ENCODE measurements at regions not wholly inside any gene's neighbourhood (a gene's known extent, or its start where the extent isn't known, plus 50 kb on each side); places are given as distances from the start of the nearest gene placed in this dataset.
"Not testable (repeated sequence)": the region's sequence is repeated elsewhere in the genome, so short reads cannot be mapped to it uniquely, and the experiment has no call there.

GRCh38 chr3:17872457-17872856 is 130.0 kb upstream of the TBC1D5 start:
- DNase-seq: no peak

DNA sequence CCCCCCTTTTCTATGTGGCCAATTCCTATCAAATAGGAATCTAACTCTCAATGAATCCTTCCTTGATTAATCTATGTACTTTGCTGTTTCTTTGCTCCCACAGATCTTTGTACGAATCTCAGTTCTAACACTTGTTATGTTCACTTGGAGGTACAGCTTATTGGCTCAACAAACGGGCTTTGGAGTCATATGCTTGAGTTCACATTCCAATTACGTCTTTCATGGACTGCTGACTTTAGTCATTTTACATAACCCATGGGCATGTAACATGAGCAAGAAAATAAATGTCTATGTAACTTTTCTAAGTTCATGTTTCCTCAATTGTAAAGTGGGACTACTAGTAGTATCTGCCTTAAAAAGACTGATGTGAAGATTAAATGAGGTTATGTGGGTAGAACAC is 123.2 kb upstream of the TBC1D5 start:
- DNase-seq: no peak

- DNase-seq: no peak
These were observed 119.0 kb upstream of the TBC1D5 start for GRCh38 chr3:17861476-17861875.

DNA sequence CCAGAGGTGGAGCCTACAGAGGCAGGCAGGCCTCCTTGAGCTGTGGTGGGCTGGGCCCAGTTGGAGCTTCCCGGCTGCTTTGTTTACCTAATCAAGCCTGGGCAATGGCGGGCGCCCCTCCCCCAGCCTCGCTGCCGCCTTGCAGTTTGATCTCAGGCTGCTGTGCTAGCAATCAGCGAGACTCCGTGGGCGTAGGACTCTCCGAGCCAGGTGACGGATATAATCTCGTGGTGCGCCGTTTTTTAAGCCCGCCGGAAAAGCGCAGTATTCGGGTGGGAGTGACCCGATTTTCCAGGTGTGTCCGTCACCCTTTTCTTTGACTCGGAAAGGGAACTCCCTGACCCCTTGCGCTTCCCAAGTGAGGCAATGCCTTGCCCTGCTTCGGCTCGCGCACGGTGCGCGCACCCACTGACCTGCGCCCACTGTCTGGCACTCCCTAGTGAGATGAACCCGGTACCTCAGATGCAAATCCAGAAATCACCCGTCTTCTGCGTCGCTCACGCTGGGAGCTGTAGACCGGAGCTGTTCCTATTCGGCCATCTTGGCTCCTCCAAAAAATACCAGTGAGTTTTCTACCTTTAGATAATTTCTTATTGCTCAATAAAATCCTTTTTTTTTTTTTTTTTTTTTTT is 118.5 kb upstream of the TBC1D5 start:
- not testable (repeated sequence) for DNase-seq

DNA sequence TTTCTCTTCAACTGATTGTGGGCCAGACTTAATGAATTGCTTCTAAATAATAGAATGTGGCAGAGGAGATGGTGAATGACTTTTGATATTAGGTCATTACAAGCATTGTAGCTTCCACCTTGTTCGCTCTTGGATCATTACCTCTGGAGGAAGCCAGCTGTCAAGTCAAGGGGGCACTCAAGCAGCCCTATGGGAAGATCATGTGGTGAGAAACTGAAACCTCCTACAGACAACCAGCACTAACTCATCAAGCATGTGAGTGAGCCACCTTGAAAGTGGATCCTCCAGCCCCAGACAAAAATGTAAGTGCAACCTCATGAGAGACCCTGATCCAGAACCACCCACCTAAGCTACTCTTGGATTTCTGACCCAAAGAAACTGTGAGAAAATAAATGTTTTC is 109.8 kb upstream of the TBC1D5 start:
- DNase-seq: no peak

DNA sequence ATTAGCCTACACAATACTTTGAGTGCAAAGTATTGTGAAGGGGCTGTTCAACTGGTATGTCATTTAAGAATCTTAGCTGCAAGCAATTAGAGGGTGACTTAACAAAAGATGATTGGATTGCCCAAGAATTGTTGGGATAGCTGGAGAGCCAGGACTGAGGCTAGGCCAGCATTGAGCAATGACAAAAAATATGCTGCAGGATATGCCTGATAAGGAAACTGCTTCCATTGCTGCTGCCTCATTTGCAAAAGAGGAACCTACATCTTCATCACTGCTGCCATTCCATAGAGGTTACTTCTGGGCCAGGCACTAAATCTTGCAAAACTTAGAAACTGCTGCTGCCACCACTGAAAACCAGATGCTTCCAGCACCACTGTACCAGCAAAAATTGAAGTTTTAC is 108.0 kb upstream of the TBC1D5 start:
- DNase-seq: no peak

- DNase-seq: no peak
These were observed 105.7 kb upstream of the TBC1D5 start for GRCh38 chr3:17848102-17848501.

GRCh38 chr3:17847156-17847555 is 104.7 kb upstream of the TBC1D5 start:
- DNase-seq: no peak

DNA sequence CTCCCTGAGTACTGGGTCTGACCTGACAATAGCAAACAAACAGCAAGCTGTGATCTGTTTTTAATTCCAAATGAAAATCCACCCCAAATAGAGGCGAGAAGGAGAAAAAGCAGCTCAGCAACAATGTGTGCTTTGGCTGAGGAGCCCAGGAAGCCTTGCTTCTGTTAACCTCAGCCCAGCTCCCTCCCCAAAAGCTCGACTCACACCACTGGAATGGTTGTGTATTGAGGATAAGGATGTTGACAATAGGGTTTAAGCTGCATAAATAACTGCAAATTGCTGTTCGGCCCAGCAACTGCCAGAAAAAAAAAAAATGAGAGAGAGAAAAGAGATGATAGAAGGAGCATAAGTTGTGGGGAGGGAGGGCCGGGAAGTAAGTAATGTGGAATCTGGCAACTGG is 104.0 kb upstream of the TBC1D5 start:
- DNase-seq: no peak

DNA sequence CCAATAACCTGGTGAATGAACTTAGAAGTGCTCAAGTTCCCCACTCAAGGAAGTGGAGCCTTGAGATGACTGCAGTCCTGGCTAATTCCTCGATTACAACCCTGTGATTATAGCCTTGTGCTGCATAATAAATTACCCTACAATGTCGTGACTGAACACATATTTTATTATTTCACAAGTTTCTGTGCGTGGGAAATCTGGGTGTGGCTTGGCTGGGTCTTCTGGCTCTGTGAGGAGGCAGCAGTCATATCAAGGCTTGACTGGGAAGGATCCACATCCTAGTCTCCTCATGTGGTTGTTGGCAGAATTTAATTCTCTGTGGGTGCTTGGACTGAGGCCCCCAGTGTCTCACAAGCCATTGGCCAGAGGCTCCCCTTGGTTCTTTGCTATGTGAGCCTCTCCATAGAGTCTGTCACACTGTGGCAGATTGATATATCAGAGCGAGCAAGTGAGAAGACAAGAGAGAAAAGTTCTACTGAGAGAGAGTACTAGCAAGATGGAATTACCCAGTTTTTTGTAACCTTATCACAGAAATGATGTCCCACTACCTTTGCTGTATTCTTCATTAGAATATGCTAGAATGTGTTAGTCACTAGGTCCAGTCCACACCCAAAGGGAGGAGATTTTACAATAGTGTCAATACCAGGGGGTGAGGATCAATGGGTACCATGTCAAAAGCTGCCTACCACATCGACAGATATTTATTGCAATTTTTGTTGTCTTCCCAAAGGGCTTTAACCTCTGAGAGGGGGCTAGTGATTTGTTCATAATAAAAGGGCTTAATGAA is 102.8 kb upstream of the TBC1D5 start:
- DNase-seq: no peak

GRCh38 chr3:17844236-17844635 is 101.8 kb upstream of the TBC1D5 start:
- no peak for DNase-seq

DNA sequence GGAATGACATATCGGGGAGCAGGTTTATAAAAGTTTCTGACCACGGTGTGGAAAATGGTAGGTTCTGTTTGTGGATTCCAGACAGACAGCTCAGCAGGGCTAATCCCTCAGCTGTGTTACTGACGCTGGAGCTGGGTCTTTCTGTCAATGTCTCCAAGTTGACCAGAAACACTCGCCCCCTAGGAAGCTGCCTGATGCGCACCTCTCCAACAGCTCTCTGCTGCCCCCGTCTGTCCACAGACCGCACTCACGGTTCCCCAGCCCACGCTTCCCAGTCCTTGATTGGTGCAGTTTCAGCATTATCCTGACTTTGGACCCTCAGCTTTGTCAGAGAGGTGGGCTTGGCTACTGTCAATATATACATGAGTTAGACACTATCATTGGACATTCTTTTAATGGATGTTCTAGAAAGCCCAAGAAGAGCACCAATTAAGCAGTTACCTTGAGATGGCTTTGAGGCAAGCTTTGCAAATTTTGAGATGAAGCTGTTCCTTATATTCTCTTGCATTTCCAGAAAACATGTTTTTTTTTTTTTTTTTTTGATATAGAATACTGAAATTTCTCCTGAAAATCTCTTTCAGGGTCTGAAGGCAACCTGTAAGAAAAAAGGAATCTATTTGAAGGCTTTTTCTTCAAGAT is 98.9 kb upstream of the TBC1D5 start:
- DNase-seq: peak; percentile 74

GRCh38 chr3:17840651-17841050 is 98.2 kb upstream of the TBC1D5 start:
- no peak for DNase-seq

GRCh38 chr3:17840126-17840525 is 97.7 kb upstream of the TBC1D5 start:
- DNase-seq: no peak

- no peak for DNase-seq
These were observed 94.5 kb upstream of the TBC1D5 start for GRCh38 chr3:17836919-17837318.

GRCh38 chr3:17836092-17836491 is 93.7 kb upstream of the TBC1D5 start:
- DNase-seq: no peak

DNA sequence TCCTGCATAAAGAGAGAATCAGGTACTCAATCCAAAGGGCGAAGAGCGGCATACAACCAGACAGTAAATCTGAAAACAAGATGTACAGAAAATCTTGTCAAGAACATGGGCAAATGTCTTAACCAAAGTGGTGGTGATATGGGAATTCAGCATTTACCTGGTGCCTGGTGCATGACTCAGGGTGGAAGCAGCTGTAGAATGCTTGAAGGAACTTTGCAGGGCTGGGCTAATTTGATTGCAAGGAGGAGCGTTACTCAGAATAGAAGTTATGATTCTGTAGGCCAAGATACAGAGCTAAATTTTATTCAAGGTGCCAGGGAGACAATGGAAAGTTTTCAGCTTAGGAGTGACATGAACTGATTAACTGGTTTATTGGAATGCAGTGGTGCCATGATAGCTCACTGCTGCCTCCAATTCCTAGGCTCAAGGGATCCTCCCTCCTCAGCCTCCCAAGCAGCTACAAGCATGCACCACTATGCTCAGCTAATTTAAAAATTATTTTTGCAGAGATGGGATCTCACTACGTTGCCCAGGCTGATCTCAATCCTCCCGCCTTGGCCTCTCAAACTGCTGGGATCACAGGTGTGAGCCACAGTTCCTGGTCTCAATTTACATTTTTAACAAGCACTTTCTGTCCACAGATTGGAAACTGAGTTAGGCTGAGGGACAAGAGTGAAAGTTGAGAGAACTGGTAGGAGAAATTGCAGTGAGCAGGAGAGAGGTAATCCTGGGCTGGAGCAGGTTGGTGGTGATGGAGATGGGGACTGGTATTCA is 91.5 kb upstream of the TBC1D5 start:
- no peak for DNase-seq

DNA sequence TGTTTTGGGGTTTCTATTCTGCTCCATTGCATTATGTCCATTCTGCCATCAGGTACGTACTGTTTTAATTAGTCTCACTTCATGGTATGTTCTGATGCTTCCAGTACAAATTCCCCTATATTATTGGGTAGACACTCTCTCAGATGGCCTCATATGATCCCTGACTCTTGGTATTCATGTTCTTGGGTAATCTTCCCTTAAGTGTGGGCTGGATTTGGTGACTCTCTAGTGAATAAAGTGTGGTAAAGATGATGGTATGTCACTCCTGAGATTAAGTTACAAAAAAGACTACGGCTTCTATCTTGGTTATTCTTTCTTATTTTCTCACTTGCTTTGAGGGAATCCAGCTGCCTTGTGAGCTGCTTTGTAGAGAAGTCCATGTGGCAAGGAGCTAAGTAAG is 89.6 kb upstream of the TBC1D5 start:
- DNase-seq: no peak

- DNase-seq: no peak
These were observed 88.9 kb upstream of the TBC1D5 start for GRCh38 chr3:17831366-17831765.

GRCh38 chr3:17830788-17831187 is 88.4 kb upstream of the TBC1D5 start:
- no peak for DNase-seq

DNA sequence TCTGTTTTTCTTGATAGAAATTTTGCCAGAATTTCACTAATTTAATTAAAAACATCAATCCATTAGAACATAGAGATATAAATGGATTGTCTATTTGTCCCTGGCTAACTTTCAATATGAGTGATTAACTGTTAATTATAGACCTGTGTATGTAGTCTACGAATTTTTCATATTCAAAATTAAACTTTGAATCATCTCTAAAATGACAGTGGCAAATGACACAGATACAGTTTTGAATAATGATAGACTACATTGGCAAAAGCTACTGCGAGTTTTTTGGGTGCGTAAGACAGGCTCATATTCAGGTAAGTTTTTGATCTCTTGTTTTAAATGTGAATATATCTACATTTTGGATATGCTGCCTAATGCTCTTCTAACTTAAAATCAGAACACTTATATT is 86.0 kb upstream of the TBC1D5 start:
- DNase-seq: no peak

- DNase-seq: no peak
These were observed 82.9 kb upstream of the TBC1D5 start for GRCh38 chr3:17825298-17825697.

DNA sequence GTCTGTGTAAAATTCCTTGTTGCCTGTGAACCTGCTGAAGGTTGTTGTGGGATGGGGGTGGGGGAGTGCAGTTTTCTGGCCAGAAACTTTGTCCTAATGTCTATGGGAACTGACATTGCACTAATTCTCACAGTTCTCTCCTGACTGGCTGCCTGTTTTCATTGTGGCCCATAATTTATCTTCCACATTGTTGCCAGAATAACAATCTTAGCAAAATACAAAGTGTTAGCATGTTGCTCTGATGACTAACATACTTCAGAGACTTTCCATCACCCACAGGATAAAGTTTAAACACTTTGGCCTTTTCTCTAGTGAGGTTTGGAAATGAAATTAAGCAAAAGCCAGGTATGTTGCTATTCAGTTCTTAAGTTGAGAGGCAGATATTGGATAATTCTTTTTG is 81.4 kb upstream of the TBC1D5 start:
- DNase-seq: no peak

DNA sequence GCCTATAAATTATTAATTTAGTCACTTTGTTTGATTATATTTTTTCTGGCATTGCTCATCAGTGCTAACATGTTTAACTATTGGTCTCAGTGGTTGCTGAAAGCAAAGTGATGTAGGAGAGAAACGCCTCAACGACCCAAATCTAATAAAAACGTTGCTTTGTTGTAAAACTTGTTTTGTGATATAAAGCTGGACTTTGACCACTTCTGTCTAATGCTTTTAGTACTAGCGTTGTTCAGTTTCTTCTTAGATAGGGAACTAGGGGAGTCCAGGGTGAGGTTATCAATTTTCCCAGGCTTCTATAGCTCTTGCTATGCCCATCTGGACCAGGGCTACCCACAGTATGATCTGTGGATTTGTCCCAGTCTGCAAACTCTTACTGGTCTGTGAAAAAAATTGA is 80.6 kb upstream of the TBC1D5 start:
- DNase-seq: no peak

Measured in CD4-positive, alpha-beta T cell treated with Interleukin-6 for 4 hours (primary cell).